T-helper 1 cell treated with Interleukin-12 subunit alpha and Interleukin-12 subunit beta and Interleukin-4 antibody, amounts not matched to agents 30 ng/mL and 1 ng/mL, for 36 hours (primary cell): ENCODE measurements at regions not wholly inside any gene's neighbourhood (a gene's known extent, or its start where the extent isn't known, plus 50 kb on each side); places are given as distances from the start of the nearest gene placed in this dataset.

Source experiments
- intact Hi-C: fragments of 100-400 bp; cut with micrococcal nuclease; formaldehyde crosslinking; loops from one replicate; pipeline ENCODE4 v1.15.1; 2024

- intact Hi-C loops: no loop called here
Observed at GRCh38 chr12:66066137-66066928, 64.2 kb downstream of the LLPH start.

GRCh38 chr12:66065641-66066136, 64.9 kb downstream of the LLPH start:
- intact Hi-C loops: no loop called here

- intact Hi-C loops: no loop called here
Observed at GRCh38 chr12:66065150-66065549, 65.4 kb downstream of the LLPH start.

GRCh38 chr12:66063916-66064315, 66.6 kb downstream of the LLPH start:
- intact Hi-C loops: no loop called here

GRCh38 chr12:66062290-66062625, 68.3 kb downstream of the LLPH start:
- intact Hi-C loops: no loop called here

- intact Hi-C loops: no loop called here
Observed at GRCh38 chr12:66061557-66062289, 68.8 kb downstream of the LLPH start.

GRCh38 chr12:66061076-66061475, 69.5 kb downstream of the LLPH start:
- intact Hi-C loops: no loop called here

- intact Hi-C loops: no loop called here
Observed at GRCh38 chr12:66060163-66060907, 70.2 kb downstream of the LLPH start.

GRCh38 chr12:66059666-66060065, 70.9 kb downstream of the LLPH start:
- intact Hi-C loops: no loop called here

- intact Hi-C loops: no loop called here
Observed at GRCh38 chr12:66058554-66058953, 72.0 kb downstream of the LLPH start.

GRCh38 chr12:66055837-66056319, 74.7 kb downstream of the LLPH start:
- intact Hi-C loops: no loop called here

GRCh38 chr12:66052988-66053615, 77.4 kb downstream of the LLPH start:
- intact Hi-C loops: no loop called here

- intact Hi-C loops: no loop called here
Observed at GRCh38 chr12:66051361-66051760, 79.2 kb downstream of the LLPH start.

- intact Hi-C loops: no loop called here
Observed at GRCh38 chr12:66050610-66051009, 79.9 kb downstream of the LLPH start.

- intact Hi-C loops: no loop called here
Observed at GRCh38 chr12:66050283-66050576, 80.3 kb downstream of the LLPH start.

- intact Hi-C loops: no loop called here
Observed at GRCh38 chr12:66049538-66050282, 80.8 kb downstream of the LLPH start.

GRCh38 chr12:66048835-66049537, 81.6 kb downstream of the LLPH start:
- intact Hi-C loops: no loop called here

GRCh38 chr12:66048218-66048834, 82.2 kb downstream of the LLPH start:
- intact Hi-C loops: no loop called here

- intact Hi-C loops: no loop called here
Observed at GRCh38 chr12:66047411-66048021, 83.0 kb downstream of the LLPH start.
